IMR-90 (cell line): ENCODE measurements at regions not wholly inside any gene's neighbourhood (a gene's known extent, or its start where the extent isn't known, plus 50 kb on each side); places are given as distances from the start of the nearest gene placed in this dataset.

ENCODE experiments used
- ATAC-seq: fragments of 200-7000 bp; cut with Tn5 transposase; 2 replicates; pipeline ENCODE4 v1.9.1; 2020; ENCODE audit warnings: low read depth, mild to moderate bottlenecking, moderate library complexity
- BruUV-seq: library from RNA; stranded (reverse); fragments of 400-500 nt; replicated peaks from 2 replicates; lab custom pipeline; 2021; lab: Mats Ljungman, UMichigan
- CTCF ChIA-PET: fragments of 300-600 bp; formaldehyde crosslinking; extraction: SDS; loops from one replicate; lab custom pipeline; 2021; ENCODE audit warnings: antibody characterized with exemption; lab: Yijun Ruan, JAX
- POLR2A ChIA-PET: fragments of 300-600 bp; sonication (Branson Sonifier 250); formaldehyde crosslinking; loops from one replicate; lab custom pipeline; 2022; ENCODE audit warnings: antibody characterized with exemption; ENCODE audit not compliant: unreplicated experiment; lab: Charles Lee
- DNase-seq: peaks from one replicate; pipeline ENCODE4 v3.0.0; 2013
- H2AFZ ChIP-seq: replicated peaks from 2 replicates; pipeline ENCODE3; 2013; ENCODE audit warnings: low read length, mild to moderate bottlenecking; ENCODE audit not compliant: poor library complexity
- H2AK5ac ChIP-seq: 2 replicates; pipeline ENCODE4 v1.6.1; 2013; ENCODE audit warnings: low read depth, low read length, inconsistent platforms
- H2AK9ac ChIP-seq: replicated peaks from 2 replicates; pipeline ENCODE3; 2013; ENCODE audit warnings: mild to moderate bottlenecking, low read depth, low read length, moderate library complexity; ENCODE audit not compliant: poor library complexity
- H2BK120ac ChIP-seq: 2 replicates; pipeline ENCODE4 v1.6.1; 2013; ENCODE audit warnings: low read depth, low read length, inconsistent platforms
- H2BK15ac ChIP-seq: 3 replicates; pipeline ENCODE4 v1.6.1; 2013; ENCODE audit warnings: low read depth, low read length, inconsistent platforms
- H2BK20ac ChIP-seq: 2 replicates; pipeline ENCODE4 v1.6.1; 2013; ENCODE audit warnings: low read depth, mild to moderate bottlenecking, inconsistent platforms, low read length, moderate library complexity
- H2BK5ac ChIP-seq: 2 replicates; pipeline ENCODE4 v1.6.1; 2013; ENCODE audit warnings: mild to moderate bottlenecking, low read depth, low read length, inconsistent platforms; ENCODE audit not compliant: poor library complexity, severe bottlenecking
- H3K14ac ChIP-seq: replicated peaks from 2 replicates; pipeline ENCODE4 v1.6.1; 2013; ENCODE audit warnings: low read depth, low read length, inconsistent platforms
- H3K18ac ChIP-seq: 2 replicates; pipeline ENCODE4 v1.6.1; 2013; ENCODE audit warnings: low read depth, low read length, control low read depth
- H3K23ac ChIP-seq: 2 replicates; pipeline ENCODE4 v1.6.1; 2013; ENCODE audit warnings: low read depth, low read length, inconsistent platforms
- H3K27ac ChIP-seq: 2 replicates; pipeline ENCODE4 v1.5.1; 2013; ENCODE audit warnings: mild to moderate bottlenecking, control low read depth, low read length; ENCODE audit not compliant: insufficient read depth
- H3K27me3 ChIP-seq: 2 replicates; pipeline ENCODE4 v1.6.1; 2013; ENCODE audit warnings: low read length; ENCODE audit not compliant: control insufficient read depth, insufficient read depth
- H3K36me3 ChIP-seq: 2 replicates; pipeline ENCODE4 v1.6.1; 2013; ENCODE audit warnings: low read length, mixed read lengths; ENCODE audit not compliant: control insufficient read depth, insufficient read depth
- H3K4ac ChIP-seq: 2 replicates; pipeline ENCODE4 v1.6.1; 2013; ENCODE audit warnings: low read depth, low read length, inconsistent platforms
- H3K4me1 ChIP-seq: 2 replicates; pipeline ENCODE4 v1.6.1; 2013; ENCODE audit warnings: low read length, mixed read lengths; ENCODE audit not compliant: control insufficient read depth, insufficient read depth
- H3K4me2 ChIP-seq: 2 replicates; pipeline ENCODE4 v1.6.1; 2013; ENCODE audit warnings: low read depth, mild to moderate bottlenecking, control low read depth, low read length, moderate library complexity
- H3K4me3 ChIP-seq: 2 replicates; pipeline ENCODE4 v1.5.1; 2013; ENCODE audit warnings: low read depth, mild to moderate bottlenecking, control low read depth, low read length, moderate library complexity; ENCODE audit not compliant: insufficient read depth
- H3K56ac ChIP-seq: 2 replicates; pipeline ENCODE4 v1.6.1; 2013; ENCODE audit warnings: low read length, inconsistent platforms; ENCODE audit not compliant: insufficient read depth; ENCODE audit errors: extremely low read depth
- H3K79me1 ChIP-seq, 2 experiments: 2 replicates each; pipeline ENCODE4 v1.6.1; 2013; ENCODE audit warnings: low read length in 2 of 2, inconsistent platforms in 1 of 2, low read depth in 1 of 2
- H3K9ac ChIP-seq: 2 replicates; pipeline ENCODE4 v1.6.1; 2013; ENCODE audit warnings: low read depth, low read length, control low read depth
- H3K9me1 ChIP-seq: 2 replicates; pipeline ENCODE4 v1.6.1; 2013; ENCODE audit warnings: low read length, inconsistent platforms; ENCODE audit not compliant: insufficient read depth
- H3K9me3 ChIP-seq: 2 replicates; pipeline ENCODE4 v1.6.1; 2013; ENCODE audit warnings: low read length; ENCODE audit not compliant: control insufficient read depth, insufficient read depth
- H4K20me1 ChIP-seq: 2 replicates; pipeline ENCODE4 v1.6.1; 2013; ENCODE audit warnings: low read length, inconsistent platforms; ENCODE audit not compliant: insufficient read depth
- H4K5ac ChIP-seq: 2 replicates; pipeline ENCODE4 v1.6.1; 2013; ENCODE audit warnings: mild to moderate bottlenecking, low read depth, low read length, control low read depth
- H4K8ac ChIP-seq, 2 experiments: 2 replicates each; pipeline ENCODE4 v1.6.1; 2013; ENCODE audit warnings: low read depth in 2 of 2, low read length in 2 of 2, control low read depth in 1 of 2, inconsistent platforms in 1 of 2
- H4K91ac ChIP-seq: 2 replicates; pipeline ENCODE4 v1.6.1; 2013; ENCODE audit warnings: low read depth, low read length, inconsistent platforms; ENCODE audit not compliant: insufficient read depth
- MAFK ChIP-seq: IDR thresholded peaks from 2 replicates; pipeline ENCODE4 v1.6.1; 2012; ENCODE audit warnings: low read depth, low read length, improper control_type of control experiment
- MAZ ChIP-seq: IDR thresholded peaks from 2 replicates; pipeline ENCODE4 v1.6.1; 2012; ENCODE audit warnings: low read depth, mild to moderate bottlenecking, low read length, improper control_type of control experiment, moderate library complexity, borderline replicate concordance
- MXI1 ChIP-seq: IDR thresholded peaks from 2 replicates; pipeline ENCODE4 v1.6.1; 2012; ENCODE audit warnings: low read depth, mild to moderate bottlenecking, low read length, moderate library complexity, borderline replicate concordance
- NFE2L2 ChIP-seq: fragments of 150-350 bp; IDR thresholded peaks from 2 replicates; pipeline ENCODE4 v1.6.1; 2016; ENCODE audit warnings: low read depth, mild to moderate bottlenecking, low read length
- POLR2A ChIP-seq: IDR thresholded peaks from 2 replicates; pipeline ENCODE4 v1.6.1; 2012; ENCODE audit warnings: mild to moderate bottlenecking, low read depth, low read length
- WGBS, 2 experiments: methylation state at CpG; one replicate each; pipeline versions ENCODE4 v1.1.5 to v1.1.7; 2013; ENCODE audit warnings: missing lambda C conversion rate in 2 of 2; ENCODE audit not compliant: insufficient read length in 1 of 2; ENCODE audit errors: extremely low coverage in 2 of 2; 5-methylcytosine and 5-hydroxymethylcytosine counted together
- dilution Hi-C: fragments of 300-500 bp; cut with HindIII; formaldehyde crosslinking; loops from one replicate; pipeline ENCODE4 v1.14.3; 2018; ENCODE audit warnings: low sequenced_read_pairs; ENCODE audit not compliant: unreplicated experiment
- in situ Hi-C: fragments of 300-500 bp; cut with MboI; formaldehyde crosslinking; loops from 3 replicates; pipeline ENCODE4 v1.14.3; 2019; ENCODE audit warnings: low sequenced_read_pairs, inconsistent platforms, mixed read lengths
- intact Hi-C: fragments of 100-400 bp; cut with micrococcal nuclease; formaldehyde crosslinking; loops from 2 replicates; pipeline ENCODE4 v1.10.0; 2022

GRCh38 chr4:176608346-176608745 lies 184.4 kb downstream of the VEGFC start:
- Histone ChIP-seq H3K27me3 (no peaks in the 10 kb centered on the region), H3K9me3 (no peaks in the 10 kb centered on the region), H3K4me2 (no peak overlapping the region), H4K5ac (no peak overlapping the region), H3K4me3 (no peak overlapping the region), H3K23ac (no peak overlapping the region), H2BK20ac (no peak overlapping the region), H2AK5ac (no peak overlapping the region), H3K4me1 (no peaks in the 10 kb centered on the region), H2AK9ac (no peak overlapping the region), H3K9me1 (no peaks in the 10 kb centered on the region), H2BK120ac (no peak overlapping the region), H2BK15ac (no peak overlapping the region), H4K20me1 (no peaks in the 10 kb centered on the region), H3K14ac (no peak overlapping the region), H3K18ac (no peak overlapping the region), H2AFZ (no peak overlapping the region), H3K27ac (no peak overlapping the region), H2BK5ac (no peak overlapping the region), H4K91ac (no peak overlapping the region), H3K9ac (no peak overlapping the region), H3K79me1 (no peaks in the 10 kb centered on the region), H3K56ac (no peak overlapping the region), H3K36me3 (no peaks in the 10 kb centered on the region), H4K8ac (no peak overlapping the region), H3K4ac (no peak overlapping the region)
- intact Hi-C loops (no loop called here), dilution Hi-C loops (no loop called here), in situ Hi-C loops (no loop called here)
- POLR2A ChIA-PET: no interaction called here
- CTCF ChIA-PET: interaction anchor here (1.4 kb wide), 1 partner anchor 9 kb away, joined by 3 read pairs; no protein-coding TSS in a partner anchor
- TF ChIP-seq MAZ: no peak
- TF ChIP-seq NFE2L2: no peak
- no peak for TF ChIP-seq MAFK
- TF ChIP-seq MXI1: no peak
- no peak for TF ChIP-seq POLR2A
- WGBS, 2 experiments: no CpG with 5 or more reads among the region's 2 CpGs
- ATAC-seq (no peak), DNase-seq (no peak)
- BruUV-seq: no TSS peak
